ENCODE measurements at regions not wholly inside any gene's neighbourhood (a gene's known extent, or its start where the extent isn't known, plus 50 kb on each side); places are given as distances from the start of the nearest gene placed in this dataset.

- TF ChIP-seq CTCF (IDR thresholded peaks at IDR 0.05; ENCODE audit: low read length), result no peak
- TF ChIP-seq EZH2 (IDR thresholded peaks at IDR 0.05; ENCODE audit: borderline replicate concordance, low read length), result no peak
Observed at GRCh38 chr13:50682966-50683365, 160.5 kb downstream of the DLEU7 start.

Data from OCI-LY1 (cell line).